ENCODE measurements at regions not wholly inside any gene's neighbourhood (a gene's known extent, or its start where the extent isn't known, plus 50 kb on each side); places are given as distances from the start of the nearest gene placed in this dataset.

- H3K27ac ChIP-seq, result no peak overlapping the region
- DNase-seq, result no peak
- intact Hi-C loops (cut with DNase I; ENCODE audit: low total_unique reads) (no loop called here), in situ Hi-C loops (cut with MboI; ENCODE audit: low pct_ligation_motif_present in 1 of 4, low pct_unique_long_range_greater_than_20kb in 1 of 4, low sequenced_read_pairs in 3 of 4) (no loop called here)
- no peaks in the 10 kb centered on the region for H3K4me1 ChIP-seq
- H3K9me3 ChIP-seq, result no peaks in the 10 kb centered on the region
- H3K27me3 ChIP-seq, result no peaks in the 10 kb centered on the region
- WGBS, 2 donors (ENCODE audit: low coverage in 1 of 2), result 70 to 78% methylated on average over 2 to 3 of the region's 3 CpGs
- no peaks in the 10 kb centered on the region for H3K36me3 ChIP-seq
- no peak for TF ChIP-seq CTCF (IDR thresholded peaks at IDR 0.05)
- TF ChIP-seq EP300 (IDR thresholded peaks at IDR 0.05; ENCODE audit: low read depth), result no peak
- no peak for TF ChIP-seq POLR2A (IDR thresholded peaks at IDR 0.05)
- no peak for TF ChIP-seq POLR2AphosphoS5 (IDR thresholded peaks at IDR 0.05)
- no peak overlapping the region for H3K4me3 ChIP-seq
Observed at GRCh38 chr6:78020586-78020985, 367.7 kb downstream of the MEI4 start.

GRCh38 chr6:78025502-78025901, 372.7 kb downstream of the MEI4 start:
- Histone ChIP-seq H3K36me3 (no peaks in the 10 kb centered on the region), H3K27me3 (no peaks in the 10 kb centered on the region), H3K4me1 (no peaks in the 10 kb centered on the region), H3K9me3 (no peaks in the 10 kb centered on the region), H3K27ac (no peak overlapping the region), H3K4me3 (no peak overlapping the region)
- intact Hi-C loops (cut with DNase I; ENCODE audit: low total_unique reads) (no loop called here), in situ Hi-C loops (cut with MboI; ENCODE audit: low pct_ligation_motif_present in 1 of 4, low pct_unique_long_range_greater_than_20kb in 1 of 4, low sequenced_read_pairs in 3 of 4) (no loop called here)
- no peak for DNase-seq
- no peak for TF ChIP-seq CTCF (IDR thresholded peaks at IDR 0.05)
- TF ChIP-seq POLR2A (IDR thresholded peaks at IDR 0.05), result no peak
- TF ChIP-seq EP300 (IDR thresholded peaks at IDR 0.05; ENCODE audit: low read depth), result no peak

- H3K4me3 ChIP-seq, result no peak overlapping the region
- no peaks in the 10 kb centered on the region for H3K4me1 ChIP-seq
- TF ChIP-seq POLR2A (IDR thresholded peaks at IDR 0.05), result no peak
- TF ChIP-seq CTCF (IDR thresholded peaks at IDR 0.05), result no peak
- TF ChIP-seq EP300 (IDR thresholded peaks at IDR 0.05; ENCODE audit: low read depth), result no peak
- no peak for TF ChIP-seq POLR2AphosphoS5 (IDR thresholded peaks at IDR 0.05)
- H3K9me3 ChIP-seq, result no peaks in the 10 kb centered on the region
- H3K36me3 ChIP-seq, result no peaks in the 10 kb centered on the region
- intact Hi-C loops (cut with DNase I; ENCODE audit: low total_unique reads), result no loop called here
- DNase-seq, result no peak
- no peak overlapping the region for H3K27ac ChIP-seq
- H3K27me3 ChIP-seq, result no peaks in the 10 kb centered on the region
- in situ Hi-C loops (cut with MboI; ENCODE audit: low pct_ligation_motif_present in 1 of 4, low pct_unique_long_range_greater_than_20kb in 1 of 4, low sequenced_read_pairs in 3 of 4), result no loop called here
Observed at GRCh38 chr6:78031228-78031627, 378.4 kb downstream of the MEI4 start.

GRCh38 chr6:78059171-78059570, 406.3 kb downstream of the MEI4 start:
- intact Hi-C loops (cut with DNase I; ENCODE audit: low total_unique reads), result no loop called here
- WGBS, 2 donors (ENCODE audit: low coverage in 1 of 2), result 84 to 90% methylated on average over 1 of the region's 1 CpG

More at GRCh38 chr6:78059171-78059570, 406.3 kb downstream of the MEI4 start:
- TF ChIP-seq CTCF (IDR thresholded peaks at IDR 0.05) (no peak), POLR2AphosphoS5 (IDR thresholded peaks at IDR 0.05) (no peak), EP300 (IDR thresholded peaks at IDR 0.05; ENCODE audit: low read depth) (no peak), POLR2A (IDR thresholded peaks at IDR 0.05) (no peak)
- Histone ChIP-seq H3K36me3 (no peaks in the 10 kb centered on the region), H3K27me3 (no peaks in the 10 kb centered on the region), H3K27ac (no peak overlapping the region), H3K4me1 (no peaks in the 10 kb centered on the region), H3K9me3 (no peaks in the 10 kb centered on the region), H3K4me3 (no peak overlapping the region)
- DNase-seq, result no peak
- in situ Hi-C loops (cut with MboI; ENCODE audit: low pct_ligation_motif_present in 1 of 4, low pct_unique_long_range_greater_than_20kb in 1 of 4, low sequenced_read_pairs in 3 of 4), result no loop called here

Data from transverse colon (tissue), 4 donors.